HEK293 (cell line): ENCODE measurements at regions not wholly inside any gene's neighbourhood (a gene's known extent, or its start where the extent isn't known, plus 50 kb on each side); places are given as distances from the start of the nearest gene placed in this dataset.

Source experiments
- CTCF ChIA-PET: fragments of 350-600 bp; formaldehyde crosslinking; extraction: SDS; loops from one replicate; lab custom pipeline; 2021; ENCODE audit warnings: antibody characterized with exemption; lab: Yijun Ruan, JAX
- POLR2A ChIA-PET: fragments of 300-600 bp; formaldehyde crosslinking; extraction: SDS; loops from one replicate; lab custom pipeline; 2020; ENCODE audit warnings: antibody characterized with exemption, inconsistent platforms; lab: Yijun Ruan, JAX
- H3K27ac ChIP-seq: fragments of 200-500 bp; sonication (Bioruptor generic); 2 replicates; pipeline ENCODE4 v1.5.1; 2014; ENCODE audit warnings: low read depth, low read length, control low read depth, inconsistent platforms; ENCODE audit errors: extremely low read depth
- H3K36me3 ChIP-seq, 2 experiments: fragments of 200-500 bp in 1 of 2; sonication (Bioruptor generic) in 1 of 2; 1 replicate in 1 of 2; 2 replicates in 1 of 2; pipeline ENCODE4 v1.5.1; 2014 to 2017; ENCODE audit warnings: inconsistent platforms in 2 of 2, low read length in 2 of 2; ENCODE audit not compliant: control insufficient read depth in 2 of 2, insufficient read depth in 1 of 2
- H3K4me1 ChIP-seq: fragments of 200-500 bp; sonication (Bioruptor generic); 2 replicates; pipeline ENCODE4 v1.5.1; 2014; ENCODE audit warnings: mild to moderate bottlenecking, low read length, inconsistent platforms; ENCODE audit not compliant: control insufficient read depth, insufficient read depth
- H3K4me3 ChIP-seq: 2 replicates; pipeline ENCODE4 v1.5.1; 2011; ENCODE audit warnings: low read depth, mild to moderate bottlenecking, control low read depth, low read length, moderate library complexity
- H3K9me3 ChIP-seq: fragments of 200-500 bp; sonication (Bioruptor generic); 2 replicates; pipeline ENCODE4 v1.5.1; 2014; ENCODE audit warnings: low read depth, low read length, inconsistent platforms; ENCODE audit not compliant: control insufficient read depth, insufficient read depth
- ATF2 ChIP-seq: fragments of 450-650 bp; formaldehyde crosslinking; IDR thresholded peaks from 2 replicates; pipeline ENCODE4 v1.5.1; 2016; ENCODE audit warnings: missing biosample characterization, missing genetic modification characterization, low read depth
- GFI1B ChIP-seq: fragments of 450-650 bp; formaldehyde crosslinking; IDR thresholded peaks from 2 replicates; pipeline ENCODE4 v1.5.1; 2016; ENCODE audit warnings: missing biosample characterization, missing genetic modification characterization
- KLF1 ChIP-seq: fragments of 450-650 bp; formaldehyde crosslinking; IDR thresholded peaks from 2 replicates; pipeline ENCODE4 v1.5.1; 2016; ENCODE audit warnings: missing biosample characterization, missing genetic modification characterization
- KLF9 ChIP-seq: fragments of 450-650 bp; formaldehyde crosslinking; IDR thresholded peaks from 2 replicates; pipeline ENCODE4 v1.5.1; 2016; ENCODE audit warnings: missing biosample characterization, missing genetic modification characterization, low read depth
- OSR2 ChIP-seq: fragments of 450-650 bp; formaldehyde crosslinking; IDR thresholded peaks from 2 replicates; pipeline ENCODE4 v1.5.1; 2016; ENCODE audit warnings: missing biosample characterization, missing genetic modification characterization
- OVOL3 ChIP-seq: fragments of 450-650 bp; formaldehyde crosslinking; IDR thresholded peaks from 2 replicates; pipeline ENCODE4 v1.5.1; 2016; ENCODE audit warnings: missing biosample characterization, missing genetic modification characterization
- PATZ1 ChIP-seq: fragments of 450-650 bp; formaldehyde crosslinking; IDR thresholded peaks from 2 replicates; pipeline ENCODE4 v1.5.1; 2016; ENCODE audit warnings: missing biosample characterization, missing genetic modification characterization
- TRIM28 ChIP-seq: IDR thresholded peaks from 2 replicates; pipeline ENCODE4 v1.6.1; 2011; ENCODE audit warnings: low read length, control low read depth, borderline replicate concordance
- YY1 ChIP-seq: fragments of 450-650 bp; formaldehyde crosslinking; IDR thresholded peaks from 2 replicates; pipeline ENCODE4 v1.5.1; 2018; ENCODE audit warnings: missing biosample characterization, missing genetic modification characterization
- YY2 ChIP-seq: fragments of 450-650 bp; formaldehyde crosslinking; IDR thresholded peaks from 2 replicates; pipeline ENCODE4 v1.5.1; 2016; ENCODE audit warnings: missing biosample characterization, missing genetic modification characterization
- ZEB2 ChIP-seq: fragments of 450-650 bp; formaldehyde crosslinking; IDR thresholded peaks from 2 replicates; pipeline ENCODE4 v1.5.1; 2016; ENCODE audit warnings: missing biosample characterization, missing genetic modification characterization
- ZNF157 ChIP-seq: fragments of 450-650 bp; formaldehyde crosslinking; IDR thresholded peaks from 2 replicates; pipeline ENCODE4 v1.5.1; 2016; ENCODE audit warnings: missing biosample characterization, missing genetic modification characterization
- ZNF18 ChIP-seq: fragments of 450-650 bp; formaldehyde crosslinking; IDR thresholded peaks from 2 replicates; pipeline ENCODE4 v1.5.1; 2016; ENCODE audit warnings: missing biosample characterization, missing genetic modification characterization
- ZNF2 ChIP-seq: fragments of 450-650 bp; formaldehyde crosslinking; IDR thresholded peaks from 2 replicates; pipeline ENCODE4 v1.5.1; 2016; ENCODE audit warnings: missing biosample characterization, missing genetic modification characterization
- ZNF223 ChIP-seq: fragments of 450-650 bp; formaldehyde crosslinking; IDR thresholded peaks from 2 replicates; pipeline ENCODE4 v1.5.1; 2016; ENCODE audit warnings: missing biosample characterization, missing genetic modification characterization
- ZNF280C ChIP-seq: fragments of 450-650 bp; formaldehyde crosslinking; IDR thresholded peaks from 2 replicates; pipeline ENCODE4 v1.5.1; 2016; ENCODE audit warnings: missing biosample characterization, missing genetic modification characterization
- ZNF335 ChIP-seq: fragments of 450-650 bp; formaldehyde crosslinking; conservative IDR thresholded peaks from 2 replicates; pipeline ENCODE4 v1.5.1; 2016; ENCODE audit warnings: missing biosample characterization, missing genetic modification characterization
- ZNF341 ChIP-seq: fragments of 450-650 bp; formaldehyde crosslinking; IDR thresholded peaks from 2 replicates; pipeline ENCODE4; 2016; ENCODE audit warnings: low read depth, missing biosample characterization, missing genetic modification characterization
- ZNF48 ChIP-seq: fragments of 450-650 bp; formaldehyde crosslinking; IDR thresholded peaks from 2 replicates; pipeline ENCODE4 v1.5.1; 2016; ENCODE audit warnings: missing biosample characterization, missing genetic modification characterization
- ZNF561 ChIP-seq: fragments of 450-650 bp; IDR thresholded peaks from 2 replicates; pipeline ENCODE4 v1.5.1; 2018; ENCODE audit warnings: missing biosample characterization, missing genetic modification characterization, borderline replicate concordance
- ZNF623 ChIP-seq: fragments of 450-650 bp; formaldehyde crosslinking; IDR thresholded peaks from 2 replicates; pipeline ENCODE4 v1.5.1; 2016; ENCODE audit warnings: missing biosample characterization, missing genetic modification characterization
- ZNF776 ChIP-seq: fragments of 450-650 bp; formaldehyde crosslinking; IDR thresholded peaks from 2 replicates; pipeline ENCODE4 v1.5.0; 2017; ENCODE audit warnings: missing biosample characterization, missing genetic modification characterization, borderline replicate concordance
- ZSCAN23 ChIP-seq: fragments of 450-650 bp; formaldehyde crosslinking; IDR thresholded peaks from 2 replicates; pipeline ENCODE4 v1.5.1; 2016; ENCODE audit warnings: missing biosample characterization, missing genetic modification characterization
- ZXDB ChIP-seq: fragments of 450-650 bp; formaldehyde crosslinking; IDR thresholded peaks from 2 replicates; pipeline ENCODE4 v1.5.1; 2016; ENCODE audit warnings: missing biosample characterization, missing genetic modification characterization

GRCh38 chr2:241948901-241949735 is 79.6 kb downstream of the RTP5 start (continued):
- TF ChIP-seq ATF2 (tag by site-specific recombination) (no peak), ZNF157 (tag by site-specific recombination) (no peak)

GRCh38 chr2:241949736-241950412 is 80.3 kb downstream of the RTP5 start:
- no peak overlapping the region for H3K27ac ChIP-seq
- no peaks in the 10 kb centered on the region for H3K9me3 ChIP-seq
- no peak overlapping the region for H3K4me3 ChIP-seq
- no peaks in the 10 kb centered on the region for H3K4me1 ChIP-seq
- no peaks in the 10 kb centered on the region for H3K36me3 ChIP-seq
- TF ChIP-seq ZNF18 (tag by site-specific recombination) (0 out of 2 replicates have a peak, but pooled peaks have one; percentile 23), ZXDB (tag by site-specific recombination) (no peak), ZNF341 (tag by site-specific recombination) (no peak), KLF9 (tag by site-specific recombination) (no peak)
- ChIA-PET CTCF (no interaction called here), POLR2A (no interaction called here)

- H3K36me3 ChIP-seq: no peaks in the 10 kb centered on the region
- H3K4me3 ChIP-seq: no peak overlapping the region
- ChIA-PET CTCF (interaction anchor here (0.5 to 1.8 kb wide), 24 partner anchors 9 to 584 kb away, joined by 3 to 19 read pairs (median 4); no protein-coding TSS in a partner anchor), POLR2A (no interaction called here)
- H3K27ac ChIP-seq: no peak overlapping the region
- no peaks in the 10 kb centered on the region for H3K9me3 ChIP-seq
- no peaks in the 10 kb centered on the region for H3K4me1 ChIP-seq
- TF ChIP-seq ZNF776 (tag by site-specific recombination) (no peak), YY2 (no peak), ZNF223 (tag by site-specific recombination) (no peak), ZNF561 (tag by site-specific recombination) (no peak), ZSCAN23 (no peak), ZNF623 (tag by site-specific recombination) (no peak), ZNF2 (tag by site-specific recombination) (peak; percentile 25; the same call in 1 of the 2 replicates), OVOL3 (no peak), YY1 (tag by site-specific recombination) (no peak), ZNF48 (no peak), PATZ1 (tag by site-specific recombination) (peak; percentile 38; the same call in 1 of the 2 replicates), KLF1 (tag by site-specific recombination) (peak; percentile 35; the same call in 1 of the 2 replicates), ZNF280C (tag by site-specific recombination) (no peak), ZEB2 (no peak), OSR2 (tag by site-specific recombination) (no peak), GFI1B (tag by site-specific recombination) (no peak), ZNF335 (tag by site-specific recombination) (no peak), TRIM28 (no peak)
Measured at GRCh38 chr2:241950413-241951315, 81.1 kb downstream of the RTP5 start.
